GM23338 (cell line): ENCODE measurements at regions not wholly inside any gene's neighbourhood (a gene's known extent, or its start where the extent isn't known, plus 50 kb on each side); places are given as distances from the start of the nearest gene placed in this dataset.

Experiments used
- ATAC-seq: fragments of 200-7000 bp; cut with Tn5 transposase; 3 replicates; pipeline ENCODE4 v1.9.1; 2020
- DNase-seq: peaks from one replicate; pipeline ENCODE4 v3.0.0-alpha.2; 2015; ENCODE audit warnings: low spot score
- H2AFZ ChIP-seq: fragments of 200-600 bp; sonication (generic); 2 replicates; pipeline ENCODE4 v1.8.0; 2016; ENCODE audit warnings: antibody characterized with exemption, mild to moderate bottlenecking, moderate library complexity
- H3F3A ChIP-seq: fragments of 200-600 bp; sonication (generic); replicated peaks from 2 replicates; pipeline ENCODE4 v1.8.0; 2017; ENCODE audit warnings: antibody characterized with exemption, mixed run types, low read depth
- H3K27ac ChIP-seq: fragments of 200-600 bp; sonication (generic); 2 replicates; pipeline ENCODE4 v1.6.1; 2016; ENCODE audit warnings: low read depth
- H3K27me3 ChIP-seq: fragments of 200-600 bp; sonication (generic); 2 replicates; pipeline ENCODE4 v1.8.0; 2016; ENCODE audit warnings: mild to moderate bottlenecking, mixed run types, moderate library complexity; ENCODE audit not compliant: insufficient read depth
- H3K36me3 ChIP-seq: fragments of 200-600 bp; sonication (generic); 2 replicates; pipeline ENCODE4 v1.8.0; 2016; ENCODE audit warnings: mild to moderate bottlenecking; ENCODE audit not compliant: insufficient read depth
- H3K4me1 ChIP-seq: fragments of 200-600 bp; sonication (generic); 2 replicates; pipeline ENCODE4 v1.8.0; 2016; ENCODE audit warnings: mild to moderate bottlenecking, moderate library complexity; ENCODE audit not compliant: insufficient read depth
- H3K4me2 ChIP-seq: fragments of 200-600 bp; sonication (generic); 2 replicates; pipeline ENCODE4 v1.7.1; 2017; ENCODE audit warnings: mixed run types
- H3K4me3 ChIP-seq: fragments of 200-600 bp; sonication (generic); 2 replicates; pipeline ENCODE4 v1.6.1; 2016; ENCODE audit warnings: mixed run types
- H3K79me2 ChIP-seq: fragments of 200-600 bp; sonication (generic); replicated peaks from 2 replicates; pipeline ENCODE4 v1.8.0; 2017; ENCODE audit warnings: mild to moderate bottlenecking; ENCODE audit not compliant: insufficient read depth
- H3K9me2 ChIP-seq: fragments of 200-600 bp; sonication (generic); 2 replicates; pipeline ENCODE4 v1.8.0; 2017; ENCODE audit not compliant: insufficient read depth
- H4K20me1 ChIP-seq: fragments of 200-600 bp; sonication (generic); replicated peaks from 2 replicates; pipeline ENCODE4 v1.8.0; 2017; ENCODE audit warnings: mild to moderate bottlenecking; ENCODE audit not compliant: insufficient read depth
- H3K27ac Mint-ChIP-seq: 2 replicates; pipeline ENCODE4 v1.8.0; 2020; ENCODE audit warnings: inconsistent platforms, mild to moderate bottlenecking, moderate library complexity, mixed read lengths
- H3K27me3 Mint-ChIP-seq: 3 replicates; pipeline ENCODE4 v1.8.0; 2022; ENCODE audit warnings: low read depth, mild to moderate bottlenecking, moderate library complexity, mixed read lengths, inconsistent platforms; ENCODE audit not compliant: insufficient read depth, poor library complexity
- H3K36me3 Mint-ChIP-seq: 3 replicates; pipeline ENCODE4 v1.8.0; 2021; ENCODE audit warnings: low read depth, mild to moderate bottlenecking, inconsistent platforms, moderate library complexity, mixed read lengths
- H3K4me1 Mint-ChIP-seq: 3 replicates; pipeline ENCODE4 v1.8.0; 2020; ENCODE audit warnings: mild to moderate bottlenecking, inconsistent platforms, mixed read lengths
- H3K4me3 Mint-ChIP-seq: 3 replicates; pipeline ENCODE4 v1.8.0; 2021; ENCODE audit warnings: moderate library complexity, mild to moderate bottlenecking, inconsistent platforms, mixed read lengths
- H3K9me3 Mint-ChIP-seq: 3 replicates; pipeline ENCODE4 v1.8.0; 2020; ENCODE audit warnings: moderate library complexity, mild to moderate bottlenecking, inconsistent platforms, mixed read lengths
- NANOG ChIP-seq: IDR thresholded peaks from 2 replicates; pipeline ENCODE4 v1.6.1; 2016; ENCODE audit warnings: antibody characterized with exemption, borderline replicate concordance
- STAT1 ChIP-seq: IDR thresholded peaks from one replicate; pipeline ENCODE4 v1.6.1; 2016; ENCODE audit warnings: antibody characterized with exemption; ENCODE audit not compliant: unreplicated experiment
- ZNF331 ChIP-seq: fragments of 250-450 bp; sonication (Bioruptor Pico); IDR thresholded peaks from 2 replicates; pipeline ENCODE4 v1.5.0; 2020; ENCODE audit warnings: low read depth, mild to moderate bottlenecking, moderate library complexity
- TF ChIP-seq, protein P1 (sequence below): IDR thresholded peaks from 2 replicates; pipeline ENCODE4 v1.6.1; 2016; ENCODE audit warnings: antibody characterized with exemption
- TF ChIP-seq, protein P2 (sequence below): fragments of 250-450 bp; sonication (Bioruptor Pico); IDR thresholded peaks from 2 replicates; pipeline ENCODE4 v1.5.0; 2020; ENCODE audit warnings: mild to moderate bottlenecking, moderate library complexity
- TF ChIP-seq, protein P3 (sequence below): IDR thresholded peaks from one replicate; pipeline ENCODE4 v1.6.1; 2018; ENCODE audit warnings: antibody characterized with exemption; ENCODE audit not compliant: unreplicated experiment

DNA sequence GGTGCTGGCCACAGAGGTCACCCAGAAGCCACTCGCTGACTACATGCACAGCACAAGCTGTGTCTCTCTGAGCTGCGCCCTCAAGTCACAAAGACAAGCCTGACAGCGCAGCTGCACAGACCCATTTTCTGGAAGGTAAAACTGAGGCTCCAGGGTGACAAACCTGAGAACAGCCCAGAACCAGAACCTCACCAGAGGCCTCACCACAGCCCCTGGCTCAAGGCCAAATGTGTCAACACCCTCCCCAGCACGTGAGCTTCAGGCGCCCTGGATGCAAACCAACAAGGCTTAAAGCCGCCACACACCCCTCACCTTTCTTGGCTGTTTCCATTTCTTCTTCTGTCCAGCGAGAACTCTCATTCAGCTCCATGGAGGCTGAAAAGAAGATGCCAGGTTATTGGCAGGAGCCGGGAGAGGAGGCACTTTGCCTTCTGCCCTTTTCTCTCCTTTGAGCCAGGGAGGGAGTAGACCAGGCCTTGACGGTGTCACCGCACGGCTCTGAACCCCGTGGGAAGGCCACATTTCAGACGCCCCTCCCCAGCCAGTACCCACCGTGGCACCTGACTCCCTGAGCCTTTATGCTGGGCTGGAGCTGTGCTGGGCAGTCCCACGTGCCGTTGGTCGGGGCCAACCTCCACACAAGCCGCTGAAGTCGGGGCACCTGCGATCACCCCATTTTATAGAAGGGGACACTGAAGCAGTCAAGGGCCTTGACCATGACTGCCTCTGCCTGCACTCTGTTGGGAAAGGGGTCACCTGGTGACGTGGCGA is 103.1 kb downstream of the RFLNA start (continued):
- TF ChIP-seq, protein P1, sequence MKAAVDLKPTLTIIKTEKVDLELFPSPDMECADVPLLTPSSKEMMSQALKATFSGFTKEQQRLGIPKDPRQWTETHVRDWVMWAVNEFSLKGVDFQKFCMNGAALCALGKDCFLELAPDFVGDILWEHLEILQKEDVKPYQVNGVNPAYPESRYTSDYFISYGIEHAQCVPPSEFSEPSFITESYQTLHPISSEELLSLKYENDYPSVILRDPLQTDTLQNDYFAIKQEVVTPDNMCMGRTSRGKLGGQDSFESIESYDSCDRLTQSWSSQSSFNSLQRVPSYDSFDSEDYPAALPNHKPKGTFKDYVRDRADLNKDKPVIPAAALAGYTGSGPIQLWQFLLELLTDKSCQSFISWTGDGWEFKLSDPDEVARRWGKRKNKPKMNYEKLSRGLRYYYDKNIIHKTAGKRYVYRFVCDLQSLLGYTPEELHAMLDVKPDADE = no peak
- TF ChIP-seq, protein P2, sequence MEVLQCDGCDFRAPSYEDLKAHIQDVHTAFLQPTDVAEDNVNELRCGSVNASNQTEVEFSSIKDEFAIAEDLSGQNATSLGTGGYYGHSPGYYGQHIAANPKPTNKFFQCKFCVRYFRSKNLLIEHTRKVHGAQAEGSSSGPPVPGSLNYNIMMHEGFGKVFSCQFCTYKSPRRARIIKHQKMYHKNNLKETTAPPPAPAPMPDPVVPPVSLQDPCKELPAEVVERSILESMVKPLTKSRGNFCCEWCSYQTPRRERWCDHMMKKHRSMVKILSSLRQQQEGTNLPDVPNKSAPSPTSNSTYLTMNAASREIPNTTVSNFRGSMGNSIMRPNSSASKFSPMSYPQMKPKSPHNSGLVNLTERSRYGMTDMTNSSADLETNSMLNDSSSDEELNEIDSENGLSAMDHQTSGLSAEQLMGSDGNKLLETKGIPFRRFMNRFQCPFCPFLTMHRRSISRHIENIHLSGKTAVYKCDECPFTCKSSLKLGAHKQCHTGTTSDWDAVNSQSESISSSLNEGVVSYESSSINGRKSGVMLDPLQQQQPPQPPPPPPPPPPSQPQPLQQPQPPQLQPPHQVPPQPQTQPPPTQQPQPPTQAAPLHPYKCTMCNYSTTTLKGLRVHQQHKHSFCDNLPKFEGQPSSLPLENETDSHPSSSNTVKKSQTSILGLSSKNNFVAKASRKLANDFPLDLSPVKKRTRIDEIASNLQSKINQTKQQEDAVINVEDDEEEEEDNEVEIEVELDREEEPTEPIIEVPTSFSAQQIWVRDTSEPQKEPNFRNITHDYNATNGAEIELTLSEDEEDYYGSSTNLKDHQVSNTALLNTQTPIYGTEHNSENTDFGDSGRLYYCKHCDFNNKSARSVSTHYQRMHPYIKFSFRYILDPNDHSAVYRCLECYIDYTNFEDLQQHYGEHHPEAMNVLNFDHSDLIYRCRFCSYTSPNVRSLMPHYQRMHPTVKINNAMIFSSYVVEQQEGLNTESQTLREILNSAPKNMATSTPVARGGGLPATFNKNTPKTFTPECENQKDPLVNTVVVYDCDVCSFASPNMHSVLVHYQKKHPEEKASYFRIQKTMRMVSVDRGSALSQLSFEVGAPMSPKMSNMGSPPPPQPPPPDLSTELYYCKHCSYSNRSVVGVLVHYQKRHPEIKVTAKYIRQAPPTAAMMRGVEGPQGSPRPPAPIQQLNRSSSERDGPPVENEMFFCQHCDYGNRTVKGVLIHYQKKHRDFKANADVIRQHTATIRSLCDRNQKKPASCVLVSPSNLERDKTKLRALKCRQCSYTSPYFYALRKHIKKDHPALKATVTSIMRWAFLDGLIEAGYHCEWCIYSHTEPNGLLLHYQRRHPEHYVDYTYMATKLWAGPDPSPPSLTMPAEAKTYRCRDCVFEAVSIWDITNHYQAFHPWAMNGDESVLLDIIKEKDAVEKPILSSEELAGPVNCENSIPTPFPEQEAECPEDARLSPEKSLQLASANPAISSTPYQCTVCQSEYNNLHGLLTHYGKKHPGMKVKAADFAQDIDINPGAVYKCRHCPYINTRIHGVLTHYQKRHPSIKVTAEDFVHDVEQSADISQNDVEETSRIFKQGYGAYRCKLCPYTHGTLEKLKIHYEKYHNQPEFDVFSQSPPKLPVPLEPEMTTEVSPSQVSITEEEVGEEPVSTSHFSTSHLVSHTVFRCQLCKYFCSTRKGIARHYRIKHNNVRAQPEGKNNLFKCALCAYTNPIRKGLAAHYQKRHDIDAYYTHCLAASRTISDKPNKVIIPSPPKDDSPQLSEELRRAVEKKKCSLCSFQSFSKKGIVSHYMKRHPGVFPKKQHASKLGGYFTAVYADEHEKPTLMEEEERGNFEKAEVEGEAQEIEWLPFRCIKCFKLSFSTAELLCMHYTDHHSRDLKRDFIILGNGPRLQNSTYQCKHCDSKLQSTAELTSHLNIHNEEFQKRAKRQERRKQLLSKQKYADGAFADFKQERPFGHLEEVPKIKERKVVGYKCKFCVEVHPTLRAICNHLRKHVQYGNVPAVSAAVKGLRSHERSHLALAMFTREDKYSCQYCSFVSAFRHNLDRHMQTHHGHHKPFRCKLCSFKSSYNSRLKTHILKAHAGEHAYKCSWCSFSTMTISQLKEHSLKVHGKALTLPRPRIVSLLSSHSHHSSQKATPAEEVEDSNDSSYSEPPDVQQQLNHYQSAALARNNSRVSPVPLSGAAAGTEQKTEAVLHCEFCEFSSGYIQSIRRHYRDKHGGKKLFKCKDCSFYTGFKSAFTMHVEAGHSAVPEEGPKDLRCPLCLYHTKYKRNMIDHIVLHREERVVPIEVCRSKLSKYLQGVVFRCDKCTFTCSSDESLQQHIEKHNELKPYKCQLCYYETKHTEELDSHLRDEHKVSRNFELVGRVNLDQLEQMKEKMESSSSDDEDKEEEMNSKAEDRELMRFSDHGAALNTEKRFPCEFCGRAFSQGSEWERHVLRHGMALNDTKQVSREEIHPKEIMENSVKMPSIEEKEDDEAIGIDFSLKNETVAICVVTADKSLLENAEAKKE (CRISPR knock-in tag) = no peak
- no peak for TF ChIP-seq STAT1
- TF ChIP-seq ZNF331 (CRISPR knock-in tag) = no peak

DNA sequence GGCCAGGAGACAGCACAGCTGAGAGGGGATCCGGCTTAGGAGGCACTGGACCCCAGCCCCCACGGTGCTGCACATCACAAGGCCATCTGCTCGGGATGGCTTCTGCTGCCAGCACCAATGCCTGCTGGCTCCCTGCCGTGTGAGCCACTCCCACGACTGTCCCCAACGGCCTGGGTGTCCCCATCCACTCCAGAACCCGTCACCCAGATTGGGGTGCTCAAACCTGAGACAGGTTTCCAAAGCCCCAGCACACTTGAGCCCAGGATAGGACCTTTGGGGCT is 102.4 kb downstream of the RFLNA start:
- H3K79me2 ChIP-seq = no peaks in the 10 kb centered on the region
- Mint-ChIP-seq H3K27ac (no peak overlapping the region), H3K27me3 (peaks cover 13% of the 10 kb centered on the region), H3K4me1 (peaks cover 22% of the 10 kb centered on the region), H3K4me3 (no peak overlapping the region), H3K36me3 (peaks cover 47% of the 10 kb centered on the region), H3K9me3 (peaks cover 2% of the 10 kb centered on the region; the same call in 2 of the 3 replicates)
- H3K4me3 ChIP-seq = no peak overlapping the region
- H3K4me1 ChIP-seq = no peaks in the 10 kb centered on the region
- ATAC-seq = no peak
- no peak overlapping the region for H2AFZ ChIP-seq
- no peaks in the 10 kb centered on the region for H3K27me3 ChIP-seq
- no peak overlapping the region for H3K4me2 ChIP-seq
- peaks cover 12% of the 10 kb centered on the region for H4K20me1 ChIP-seq
- H3K36me3 ChIP-seq = peaks cover 5% of the 10 kb centered on the region; the same call in 1 of the 2 replicates
- H3K27ac ChIP-seq = no peak overlapping the region
- no peaks in the 10 kb centered on the region for H3K9me2 ChIP-seq
- no peak for DNase-seq
- 0 out of 2 replicates have a peak, but pooled peaks cover 4% of the 10 kb centered on the region for H3F3A ChIP-seq
- TF ChIP-seq, protein P3, sequence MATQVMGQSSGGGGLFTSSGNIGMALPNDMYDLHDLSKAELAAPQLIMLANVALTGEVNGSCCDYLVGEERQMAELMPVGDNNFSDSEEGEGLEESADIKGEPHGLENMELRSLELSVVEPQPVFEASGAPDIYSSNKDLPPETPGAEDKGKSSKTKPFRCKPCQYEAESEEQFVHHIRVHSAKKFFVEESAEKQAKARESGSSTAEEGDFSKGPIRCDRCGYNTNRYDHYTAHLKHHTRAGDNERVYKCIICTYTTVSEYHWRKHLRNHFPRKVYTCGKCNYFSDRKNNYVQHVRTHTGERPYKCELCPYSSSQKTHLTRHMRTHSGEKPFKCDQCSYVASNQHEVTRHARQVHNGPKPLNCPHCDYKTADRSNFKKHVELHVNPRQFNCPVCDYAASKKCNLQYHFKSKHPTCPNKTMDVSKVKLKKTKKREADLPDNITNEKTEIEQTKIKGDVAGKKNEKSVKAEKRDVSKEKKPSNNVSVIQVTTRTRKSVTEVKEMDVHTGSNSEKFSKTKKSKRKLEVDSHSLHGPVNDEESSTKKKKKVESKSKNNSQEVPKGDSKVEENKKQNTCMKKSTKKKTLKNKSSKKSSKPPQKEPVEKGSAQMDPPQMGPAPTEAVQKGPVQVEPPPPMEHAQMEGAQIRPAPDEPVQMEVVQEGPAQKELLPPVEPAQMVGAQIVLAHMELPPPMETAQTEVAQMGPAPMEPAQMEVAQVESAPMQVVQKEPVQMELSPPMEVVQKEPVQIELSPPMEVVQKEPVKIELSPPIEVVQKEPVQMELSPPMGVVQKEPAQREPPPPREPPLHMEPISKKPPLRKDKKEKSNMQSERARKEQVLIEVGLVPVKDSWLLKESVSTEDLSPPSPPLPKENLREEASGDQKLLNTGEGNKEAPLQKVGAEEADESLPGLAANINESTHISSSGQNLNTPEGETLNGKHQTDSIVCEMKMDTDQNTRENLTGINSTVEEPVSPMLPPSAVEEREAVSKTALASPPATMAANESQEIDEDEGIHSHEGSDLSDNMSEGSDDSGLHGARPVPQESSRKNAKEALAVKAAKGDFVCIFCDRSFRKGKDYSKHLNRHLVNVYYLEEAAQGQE = no peak
- no peak for TF ChIP-seq NANOG
